OCI-LY1 (cell line): ENCODE measurements at regions not wholly inside any gene's neighbourhood (a gene's known extent, or its start where the extent isn't known, plus 50 kb on each side); places are given as distances from the start of the nearest gene placed in this dataset.

Experiments
- H2AFZ ChIP-seq: fragments of 200-600 bp; sonication (generic), shearing (Covaris generic); 2 replicates; pipeline ENCODE4 v1.6.0; 2014; ENCODE audit warnings: antibody characterized with exemption, mild to moderate bottlenecking, low read length
- H3F3A ChIP-seq: fragments of 200-600 bp; sonication (generic), shearing (Covaris generic); 2 replicates; pipeline ENCODE4 v1.6.0; 2014; ENCODE audit warnings: mild to moderate bottlenecking, antibody characterized with exemption, low read length, moderate library complexity; ENCODE audit not compliant: insufficient read depth
- H3K27ac ChIP-seq: fragments of 200-600 bp; sonication (generic); 2 replicates; pipeline ENCODE4 v1.5.1; 2014; ENCODE audit warnings: low read length, mixed run types, mild to moderate bottlenecking, low read depth; ENCODE audit not compliant: poor library complexity, severe bottlenecking
- H3K27me3 ChIP-seq: fragments of 200-600 bp; sonication (generic); 2 replicates; pipeline ENCODE4 v1.6.0; 2014; ENCODE audit warnings: antibody characterized with exemption, mild to moderate bottlenecking, low read length, moderate library complexity; ENCODE audit not compliant: insufficient read depth
- H3K36me3 ChIP-seq: fragments of 200-600 bp; sonication (generic); 2 replicates; pipeline ENCODE4 v1.6.1; 2014; ENCODE audit warnings: mild to moderate bottlenecking, antibody characterized with exemption, low read length, moderate library complexity, mixed read lengths; ENCODE audit not compliant: insufficient read depth
- H3K4me1 ChIP-seq: fragments of 200-600 bp; sonication (generic); 2 replicates; pipeline ENCODE4 v1.5.1; 2014; ENCODE audit warnings: mild to moderate bottlenecking, low read length, moderate library complexity; ENCODE audit not compliant: insufficient read depth, severe bottlenecking
- H3K4me2 ChIP-seq: fragments of 200-600 bp; sonication (generic), shearing (Covaris generic); 2 replicates; pipeline ENCODE4 v1.6.1; 2014; ENCODE audit warnings: low read length
- H3K4me3 ChIP-seq: fragments of 200-600 bp; sonication (generic); 2 replicates; pipeline ENCODE4 v1.5.1; 2014; ENCODE audit warnings: low read length, low read depth, mild to moderate bottlenecking, mixed read lengths; ENCODE audit not compliant: poor library complexity, severe bottlenecking
- H3K79me2 ChIP-seq: fragments of 200-600 bp; shearing (Covaris generic); 2 replicates; pipeline ENCODE4 v1.6.1; 2016; ENCODE audit warnings: mixed run types, low read length, mixed read lengths; ENCODE audit not compliant: insufficient read depth
- H3K9ac ChIP-seq: fragments of 200-600 bp; sonication (generic), shearing (Covaris generic); 2 replicates; pipeline ENCODE4 v1.6.1; 2014; ENCODE audit warnings: mild to moderate bottlenecking, low read length, mixed read lengths
- H3K9me2 ChIP-seq: fragments of 200-600 bp; sonication (generic), shearing (Covaris generic); 2 replicates; pipeline ENCODE4 v1.6.1; 2014; ENCODE audit warnings: low read depth, mild to moderate bottlenecking, low read length, mixed read lengths
- H3K9me3 ChIP-seq: fragments of 200-600 bp; shearing (Covaris generic); 2 replicates; pipeline ENCODE4 v1.6.1; 2014; ENCODE audit warnings: low read length, mixed read lengths
- H4K20me1 ChIP-seq: fragments of 200-600 bp; sonication (generic), shearing (Covaris generic); 2 replicates; pipeline ENCODE4 v1.6.0; 2016; ENCODE audit warnings: mild to moderate bottlenecking, low read length; ENCODE audit not compliant: insufficient read depth
- EZH2 ChIP-seq: fragments of 200-600 bp; sonication (generic), shearing (Covaris generic); IDR thresholded peaks from 2 replicates; pipeline ENCODE4 v1.8.0; 2017; ENCODE audit warnings: borderline replicate concordance, mixed run types, mild to moderate bottlenecking, antibody characterized with exemption, low read length, moderate library complexity, mixed read lengths
- TF ChIP-seq, protein P1 (sequence below): fragments of 200-600 bp; sonication (generic), shearing (Covaris generic); IDR thresholded peaks from 2 replicates; pipeline ENCODE4 v1.5.1; 2017; ENCODE audit warnings: mild to moderate bottlenecking, antibody characterized with exemption, low read length, moderate library complexity, mixed read lengths

DNA sequence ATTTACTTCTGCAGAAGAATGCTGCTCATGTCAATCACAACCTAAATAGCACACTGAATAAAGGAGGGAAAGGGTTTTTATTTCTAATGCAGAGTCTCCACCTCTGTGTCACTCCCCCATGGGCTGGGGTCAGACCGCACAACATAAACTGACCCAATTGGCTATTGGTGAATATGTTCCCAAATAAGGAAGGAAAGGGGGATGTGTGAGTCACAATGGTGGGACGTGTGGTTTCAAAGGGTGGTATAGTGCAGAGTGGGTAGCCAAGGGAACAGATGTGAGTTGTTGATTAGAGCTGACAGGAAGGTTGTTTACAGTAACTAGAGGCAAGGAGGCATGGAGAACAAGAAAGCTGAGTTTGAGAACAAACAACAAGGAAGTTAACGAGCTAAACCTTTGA is 491.8 kb downstream of the ZPLD1 start:
- TF ChIP-seq, protein P1, sequence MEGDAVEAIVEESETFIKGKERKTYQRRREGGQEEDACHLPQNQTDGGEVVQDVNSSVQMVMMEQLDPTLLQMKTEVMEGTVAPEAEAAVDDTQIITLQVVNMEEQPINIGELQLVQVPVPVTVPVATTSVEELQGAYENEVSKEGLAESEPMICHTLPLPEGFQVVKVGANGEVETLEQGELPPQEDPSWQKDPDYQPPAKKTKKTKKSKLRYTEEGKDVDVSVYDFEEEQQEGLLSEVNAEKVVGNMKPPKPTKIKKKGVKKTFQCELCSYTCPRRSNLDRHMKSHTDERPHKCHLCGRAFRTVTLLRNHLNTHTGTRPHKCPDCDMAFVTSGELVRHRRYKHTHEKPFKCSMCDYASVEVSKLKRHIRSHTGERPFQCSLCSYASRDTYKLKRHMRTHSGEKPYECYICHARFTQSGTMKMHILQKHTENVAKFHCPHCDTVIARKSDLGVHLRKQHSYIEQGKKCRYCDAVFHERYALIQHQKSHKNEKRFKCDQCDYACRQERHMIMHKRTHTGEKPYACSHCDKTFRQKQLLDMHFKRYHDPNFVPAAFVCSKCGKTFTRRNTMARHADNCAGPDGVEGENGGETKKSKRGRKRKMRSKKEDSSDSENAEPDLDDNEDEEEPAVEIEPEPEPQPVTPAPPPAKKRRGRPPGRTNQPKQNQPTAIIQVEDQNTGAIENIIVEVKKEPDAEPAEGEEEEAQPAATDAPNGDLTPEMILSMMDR = no peak
- no peak for TF ChIP-seq EZH2
- H3K27me3 ChIP-seq = no peaks in the 10 kb centered on the region
- no peak overlapping the region for H3K4me3 ChIP-seq
- H3K9me2 ChIP-seq = no peaks in the 10 kb centered on the region
- no peaks in the 10 kb centered on the region for H3F3A ChIP-seq
- H3K9ac ChIP-seq = no peak overlapping the region
- H2AFZ ChIP-seq = no peak overlapping the region
- no peak overlapping the region for H3K27ac ChIP-seq
- H3K4me2 ChIP-seq = no peak overlapping the region
- H3K36me3 ChIP-seq = no peaks in the 10 kb centered on the region
- H3K9me3 ChIP-seq = no peaks in the 10 kb centered on the region
- no peaks in the 10 kb centered on the region for H3K79me2 ChIP-seq
- H4K20me1 ChIP-seq = no peaks in the 10 kb centered on the region
- H3K4me1 ChIP-seq = no peaks in the 10 kb centered on the region

- Histone ChIP-seq H3K36me3 (no peaks in the 10 kb centered on the region), H3K27ac (no peak overlapping the region), H3K4me1 (no peaks in the 10 kb centered on the region), H3F3A (no peaks in the 10 kb centered on the region), H3K4me3 (no peak overlapping the region), H4K20me1 (no peaks in the 10 kb centered on the region), H3K4me2 (no peak overlapping the region), H3K27me3 (no peaks in the 10 kb centered on the region), H3K9me2 (no peaks in the 10 kb centered on the region), H3K79me2 (no peaks in the 10 kb centered on the region), H2AFZ (no peak overlapping the region), H3K9me3 (no peaks in the 10 kb centered on the region), H3K9ac (no peak overlapping the region)
- TF ChIP-seq, protein P1 = no peak
- TF ChIP-seq EZH2 = no peak
These were observed 498.6 kb downstream of the ZPLD1 start for GRCh38 chr3:102933377-102933776.

GRCh38 chr3:102936511-102937045 is 501.8 kb downstream of the ZPLD1 start:
- Histone ChIP-seq H3F3A (no peaks in the 10 kb centered on the region), H3K27me3 (no peaks in the 10 kb centered on the region), H3K4me3 (no peak overlapping the region), H3K9me3 (no peaks in the 10 kb centered on the region), H2AFZ (no peak overlapping the region), H3K4me2 (no peak overlapping the region), H3K4me1 (no peaks in the 10 kb centered on the region), H4K20me1 (no peaks in the 10 kb centered on the region), H3K36me3 (no peaks in the 10 kb centered on the region), H3K27ac (no peak overlapping the region), H3K9me2 (no peaks in the 10 kb centered on the region), H3K79me2 (no peaks in the 10 kb centered on the region), H3K9ac (no peak overlapping the region)
- no peak for TF ChIP-seq EZH2
- TF ChIP-seq, protein P1 = no peak
